K562 (cell line): ENCODE measurements at regions not wholly inside any gene's neighbourhood (a gene's known extent, or its start where the extent isn't known, plus 50 kb on each side); places are given as distances from the start of the nearest gene placed in this dataset.

Experiments used
- ATAC-seq: fragments of 200-7000 bp; cut with Tn5 transposase; 3 replicates; pipeline ENCODE4 v1.9.1; 2020; ENCODE audit warnings: moderate library complexity
- BruUV-seq: library from RNA; stranded (reverse); fragments of 400-500 nt; replicated peaks from 2 replicates; lab custom pipeline; 2021; lab: Mats Ljungman, UMichigan
- CTCF ChIA-PET: fragments of 300-600 bp; formaldehyde crosslinking; extraction: SDS; loops from one replicate; lab custom pipeline; 2021; ENCODE audit warnings: low intra/inter-chr PET ratio; lab: Yijun Ruan, JAX
- POLR2A ChIA-PET: fragments of 300-600, 350-650 bp; sonication (Branson Sonifier 250); formaldehyde crosslinking; extraction: SDS; loops from one replicate; lab custom pipeline; 2021; ENCODE audit warnings: antibody characterized with exemption, inconsistent platforms; lab: Yijun Ruan, JAX
- DNase-seq, 4 experiments: peaks; one replicate each; pipeline versions ENCODE4 v3.0.0 to v3.0.0-alpha.2; 2011 to 2018; ENCODE audit warnings: low spot score in 3 of 4, mixed read lengths in 3 of 4; ENCODE audit errors: extremely low read depth in 1 of 4
- FAIRE-seq: peaks from 2 replicates; lab custom pipeline; 2011; peaks lifted over from hg19 to GRCh38; lab: Jason Lieb, UNC
- H2AFZ ChIP-seq: 2 replicates; pipeline ENCODE4 v1.6.0; 2011; ENCODE audit warnings: low read depth, low read length, control low read depth, inconsistent platforms
- H3K27ac ChIP-seq: fragments of 200-600 bp; 3 replicates; pipeline ENCODE4 v1.8.0; 2011; ENCODE audit warnings: low read depth, mild to moderate bottlenecking, control low read depth, inconsistent platforms, low read length, moderate library complexity, mixed read lengths; ENCODE audit errors: extremely low read depth
- H3K27me3 ChIP-seq, 2 experiments: fragments of 300-600 bp in 1 of 2; 2 replicates in 1 of 2; 3 replicates in 1 of 2; pipeline versions ENCODE4 v1.6.0 to v1.8.0; 2011; ENCODE audit warnings: inconsistent platforms in 2 of 2, low read length in 2 of 2, mild to moderate bottlenecking in 1 of 2, mixed read lengths in 1 of 2, moderate library complexity in 1 of 2; ENCODE audit not compliant: control insufficient read depth in 2 of 2, insufficient read depth in 2 of 2
- H3K36me3 ChIP-seq: fragments of 300-600 bp; 3 replicates; pipeline ENCODE4 v1.8.0; 2011; ENCODE audit warnings: mild to moderate bottlenecking, low read length, inconsistent platforms; ENCODE audit not compliant: control insufficient read depth, insufficient read depth
- H3K4me1 ChIP-seq, 2 experiments: fragments of 200-600 bp in 1 of 2; replicated peaks in 1 of 2; 2 replicates in 1 of 2; 3 replicates in 1 of 2; pipeline versions ENCODE4 v1.5.1 to v1.8.0; 2011; ENCODE audit warnings: inconsistent platforms in 2 of 2, low read length in 2 of 2, mild to moderate bottlenecking in 1 of 2, mixed read lengths in 1 of 2, moderate library complexity in 1 of 2; ENCODE audit not compliant: control insufficient read depth in 2 of 2, insufficient read depth in 2 of 2
- H3K4me2 ChIP-seq: 2 replicates; pipeline ENCODE4 v1.6.1; 2011; ENCODE audit warnings: low read length, control low read depth, inconsistent platforms, mixed read lengths; ENCODE audit not compliant: insufficient read depth
- H3K4me3 ChIP-seq: fragments of 200-600 bp; sonication (generic), shearing (Covaris generic); 2 replicates; pipeline ENCODE4 v1.5.1; 2016; ENCODE audit warnings: control low read depth, inconsistent platforms
- H3K79me2 ChIP-seq: fragments of 200-600 bp; 3 replicates; pipeline ENCODE4 v1.8.0; 2011; ENCODE audit warnings: low read length, inconsistent platforms; ENCODE audit not compliant: control insufficient read depth, insufficient read depth
- H3K9ac ChIP-seq, 2 experiments: 2 replicates each; pipeline versions ENCODE4 v1.6.0 to v1.6.1; 2011; ENCODE audit warnings: low read depth in 2 of 2, low read length in 2 of 2, control low read depth in 1 of 2, inconsistent platforms in 1 of 2, mild to moderate bottlenecking in 1 of 2, mixed read lengths in 1 of 2; ENCODE audit not compliant: insufficient read depth in 1 of 2
- H3K9me1 ChIP-seq: one replicate; pipeline ENCODE4 v1.6.0; 2011; ENCODE audit warnings: inconsistent platforms, mild to moderate bottlenecking, low read length, moderate library complexity; ENCODE audit not compliant: control insufficient read depth, insufficient read depth
- H3K9me3 ChIP-seq: replicated peaks from 2 replicates; pipeline ENCODE4 v1.5.1; 2011; ENCODE audit warnings: low read depth, low read length, inconsistent platforms; ENCODE audit not compliant: control insufficient read depth, insufficient read depth
- H4K20me1 ChIP-seq: replicated peaks from 2 replicates; pipeline ENCODE4 v1.6.1; 2011; ENCODE audit warnings: low read length, inconsistent platforms, mixed read lengths; ENCODE audit not compliant: control insufficient read depth, insufficient read depth
- DPF2 ChIP-seq: fragments of 450-650 bp; IDR thresholded peaks from 2 replicates; pipeline ENCODE4 v1.6.1; 2016
- KAT8 ChIP-seq: fragments of 450-650 bp; IDR thresholded peaks from 2 replicates; pipeline ENCODE4 v1.6.1; 2016; ENCODE audit warnings: low read depth, mild to moderate bottlenecking
- LARP7 ChIP-seq: fragments of 450-650 bp; IDR thresholded peaks from 2 replicates; pipeline ENCODE4 v1.6.1; 2016
- RFX7 ChIP-seq: fragments of 250-450 bp; sonication (Bioruptor Pico); IDR thresholded peaks from 2 replicates; pipeline ENCODE4 v1.5.1; 2021; ENCODE audit warnings: mild to moderate bottlenecking
- SMAD4 ChIP-seq: fragments of 250-450 bp; sonication (Bioruptor Pico); conservative IDR thresholded peaks from 2 replicates; pipeline ENCODE4 v1.8.0; 2021; ENCODE audit warnings: inconsistent platforms, mild to moderate bottlenecking, moderate library complexity
- SMARCA4 ChIP-seq: fragments of 450-650 bp; IDR thresholded peaks from 2 replicates; pipeline ENCODE4 v1.6.1; 2016
- SNIP1 ChIP-seq: fragments of 450-650 bp; IDR thresholded peaks from 2 replicates; pipeline ENCODE4 v1.7.1; 2017; ENCODE audit warnings: low read depth, mild to moderate bottlenecking
- SRSF9 ChIP-seq: fragments of 200-400 bp; formaldehyde crosslinking; IDR thresholded peaks from 2 replicates; pipeline ENCODE4 v1.6.1; 2017; ENCODE audit warnings: low read depth, low read length, borderline replicate concordance
- ZNF717 ChIP-seq: fragments of 250-450 bp; sonication (Bioruptor Pico); IDR thresholded peaks from 2 replicates; pipeline ENCODE4 v1.5.0; 2021
- ZNF830 ChIP-seq: fragments of 250-450 bp; sonication (Bioruptor Pico); IDR thresholded peaks from 2 replicates; pipeline ENCODE4 v1.5.0; 2021; ENCODE audit warnings: mild to moderate bottlenecking
- WGBS: fragments of 100-300 bp; shearing (Covaris generic); methylation state at CpG from one replicate; pipeline ENCODE4 v1.1.6; 2016; ENCODE audit warnings: low coverage, mixed read lengths; ENCODE audit not compliant: insufficient coverage; ENCODE audit errors: missing lambda C conversion rate; 5-methylcytosine and 5-hydroxymethylcytosine counted together
- in situ Hi-C: fragments of 300-500 bp; cut with MboI; formaldehyde crosslinking; loops from 4 replicates; pipeline ENCODE4 v1.15.0; 2018; ENCODE audit warnings: inconsistent platforms, mixed read lengths
- intact Hi-C: fragments of 100-400 bp; cut with micrococcal nuclease; formaldehyde crosslinking; loops from 2 replicates; pipeline ENCODE4 v1.14.2; 2022
- TF ChIP-seq, protein P1 (sequence below): IDR thresholded peaks from 2 replicates; pipeline ENCODE4 v1.6.1; 2011; ENCODE audit not compliant: insufficient read length; ENCODE audit errors: extremely low read depth

DNA sequence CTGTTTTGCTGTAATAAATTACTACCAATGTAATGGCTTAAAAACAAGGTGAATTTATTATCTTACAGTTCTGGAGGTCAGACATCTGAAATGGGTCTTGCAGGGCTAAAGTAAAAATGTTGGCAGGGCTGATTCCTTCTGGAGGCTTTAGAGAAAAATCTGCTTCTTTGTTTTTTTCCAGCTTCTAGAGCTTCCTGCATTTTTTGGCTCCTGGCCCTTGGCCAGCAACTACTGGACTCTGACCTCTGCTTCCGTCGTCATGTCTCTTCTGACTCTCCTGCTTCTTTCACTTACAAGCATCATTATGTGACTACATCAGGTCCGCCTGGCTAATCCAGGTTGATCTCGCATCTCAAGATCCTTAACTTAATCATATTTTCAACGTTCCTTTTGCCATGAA, 350.9 kb downstream of the S1PR1 start:
- no peaks in the 10 kb centered on the region for H3K79me2 ChIP-seq
- H3K4me3 ChIP-seq = no peak overlapping the region
- H3K27ac ChIP-seq = no peak overlapping the region
- no peaks in the 10 kb centered on the region for H3K9me3 ChIP-seq
- H2AFZ ChIP-seq = no peak overlapping the region
- DNase-seq = no peak
- H3K9me1 ChIP-seq = no peaks in the 10 kb centered on the region
- no peak overlapping the region for H3K9ac ChIP-seq
- intact Hi-C loops = no loop called here
- no peak overlapping the region for H3K4me2 ChIP-seq
- POLR2A ChIA-PET = no interaction called here
- in situ Hi-C loops = no loop called here
- H3K36me3 ChIP-seq = no peaks in the 10 kb centered on the region
- H3K27me3 ChIP-seq = no peaks in the 10 kb centered on the region
- H3K4me1 ChIP-seq = no peaks in the 10 kb centered on the region
- TF ChIP-seq SMAD4 (CRISPR knock-in tag) (no peak), LARP7 (no peak), SRSF9 (no peak), KAT8 (no peak), RFX7 (no peak), SMARCA4 (no peak), ZNF830 (CRISPR knock-in tag) (no peak), ZNF717 (CRISPR knock-in tag) (no peak), SNIP1 (no peak), DPF2 (no peak)
- TF ChIP-seq, protein P1, sequence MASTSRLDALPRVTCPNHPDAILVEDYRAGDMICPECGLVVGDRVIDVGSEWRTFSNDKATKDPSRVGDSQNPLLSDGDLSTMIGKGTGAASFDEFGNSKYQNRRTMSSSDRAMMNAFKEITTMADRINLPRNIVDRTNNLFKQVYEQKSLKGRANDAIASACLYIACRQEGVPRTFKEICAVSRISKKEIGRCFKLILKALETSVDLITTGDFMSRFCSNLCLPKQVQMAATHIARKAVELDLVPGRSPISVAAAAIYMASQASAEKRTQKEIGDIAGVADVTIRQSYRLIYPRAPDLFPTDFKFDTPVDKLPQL = no peak
- TF ChIP-seq, all 486 proteins: peak for 0
- no TSS peak for BruUV-seq
- ATAC-seq = no peak
- CTCF ChIA-PET = no interaction called here
- H4K20me1 ChIP-seq = no peaks in the 10 kb centered on the region
- FAIRE-seq = no peak
- 2% methylated on average over 5 of the region's 5 CpGs for WGBS
